A549 (cell line): ENCODE measurements at regions not wholly inside any gene's neighbourhood (a gene's known extent, or its start where the extent isn't known, plus 50 kb on each side); places are given as distances from the start of the nearest gene placed in this dataset.

Experiments used
- ATAC-seq, 2 experiments: fragments of 200-7000 bp in 1 of 2; fragments of >200 bp in 1 of 2; cut with Nextera tagmentation in 1 of 2; cut with Tn5 transposase in 1 of 2; 3 replicates each; pipeline versions ENCODE4 v1.8.0 to v1.9.1; 2018 to 2020; ENCODE audit warnings: mild to moderate bottlenecking in 1 of 2, moderate library complexity in 1 of 2
- CTCF ChIA-PET: fragments of 300-600 bp; sonication (Branson Sonifier 250); formaldehyde crosslinking; extraction: SDS; loops from one replicate; lab custom pipeline; 2021; ENCODE audit warnings: antibody characterized with exemption, inconsistent platforms; lab: Yijun Ruan, JAX
- POLR2A ChIA-PET: fragments of 350-600 bp; formaldehyde crosslinking; extraction: SDS; loops from one replicate; lab custom pipeline; 2021; ENCODE audit warnings: antibody characterized with exemption, inconsistent platforms; lab: Yijun Ruan, JAX
- DNase-seq, 2 experiments: peaks; one replicate each; pipeline versions ENCODE4 v3.0.0 to v3.0.0-alpha.2; 2011 to 2016; ENCODE audit warnings: low read depth in 1 of 2, low spot score in 1 of 2
- FAIRE-seq: peaks from 2 replicates; lab custom pipeline; 2011; peaks lifted over from hg19 to GRCh38; lab: Jason Lieb, UNC
- H3K27ac ChIP-seq, 2 experiments: fragments of >200 bp; sonication (Bioruptor Twin); formaldehyde crosslinking; 3 replicates each; pipeline ENCODE4 v1.5.1; 2016 to 2017
- H3K4me1 ChIP-seq: fragments of >200 bp; sonication (Bioruptor Twin); formaldehyde crosslinking; 3 replicates; pipeline ENCODE4 v1.6.1; 2016
- H3K4me2 ChIP-seq: fragments of >200 bp; sonication (Bioruptor Twin); formaldehyde crosslinking; 3 replicates; pipeline ENCODE4 v1.6.1; 2016
- H3K4me3 ChIP-seq: fragments of >200 bp; sonication (Bioruptor Twin); formaldehyde crosslinking; 3 replicates; pipeline ENCODE4 v1.5.1; 2016
- H3K9me3 ChIP-seq: fragments of >200 bp; sonication (Bioruptor Twin); formaldehyde crosslinking; 3 replicates; pipeline ENCODE4 v1.6.1; 2016
- ATOH8 ChIP-seq: fragments of 250-450 bp; sonication (Bioruptor Pico); IDR thresholded peaks from 2 replicates; pipeline ENCODE4 v1.5.0; 2020; ENCODE audit warnings: low read depth, mild to moderate bottlenecking, moderate library complexity
- CBX2 ChIP-seq: fragments of 200-600 bp; sonication (generic); IDR thresholded peaks from 2 replicates; pipeline ENCODE4 v1.6.1; 2016; ENCODE audit warnings: low read depth, mild to moderate bottlenecking, borderline replicate concordance
- EHF ChIP-seq: fragments of 250-450 bp; sonication (Bioruptor Pico); IDR thresholded peaks from 2 replicates; pipeline ENCODE4 v1.5.0; 2020; ENCODE audit warnings: mild to moderate bottlenecking
- ELK1 ChIP-seq: fragments of 150-350 bp; IDR thresholded peaks from 2 replicates; pipeline ENCODE4 v1.6.1; 2014; ENCODE audit warnings: low read depth, mild to moderate bottlenecking, low read length
- FOSB ChIP-seq: fragments of 250-450 bp; sonication (Bioruptor Pico); IDR thresholded peaks from 2 replicates; pipeline ENCODE4 v1.5.0; 2020; ENCODE audit warnings: mild to moderate bottlenecking, moderate library complexity
- FOSL2 ChIP-seq, 2 experiments: fragments of 450-650 bp in 1 of 2; fragments of >200 bp in 1 of 2; sonication (Bioruptor Twin) in 1 of 2; formaldehyde crosslinking; IDR thresholded peaks; 2 replicates each; pipeline versions ENCODE4 v1.5.0 to v1.6.1; 2016 to 2020; ENCODE audit warnings: mild to moderate bottlenecking in 1 of 2, moderate library complexity in 1 of 2
- HOXA7 ChIP-seq: fragments of 250-450 bp; sonication (Bioruptor Pico); IDR thresholded peaks from 2 replicates; pipeline ENCODE4 v1.5.0; 2020; ENCODE audit warnings: mild to moderate bottlenecking, moderate library complexity
- KDM5A ChIP-seq: fragments of 200-600 bp; sonication (generic); IDR thresholded peaks from 2 replicates; pipeline ENCODE4 v1.6.1; 2016; ENCODE audit warnings: antibody characterized with exemption, mild to moderate bottlenecking
- MAFK ChIP-seq: fragments of 450-650 bp; IDR thresholded peaks from 2 replicates; pipeline ENCODE4 v1.6.1; 2014; ENCODE audit not compliant: partially characterized antibody
- MAZ ChIP-seq: fragments of 150-350 bp; IDR thresholded peaks from 2 replicates; pipeline ENCODE4 v1.6.1; 2014; ENCODE audit warnings: antibody characterized with exemption, low read depth, low read length, borderline replicate concordance
- NFE2L2 ChIP-seq: fragments of 150-350 bp; conservative IDR thresholded peaks from 2 replicates; pipeline ENCODE4 v1.6.1; 2014; ENCODE audit warnings: low read length
- NR3C1 ChIP-seq: fragments of >200 bp; sonication (Bioruptor Twin); formaldehyde crosslinking; IDR thresholded peaks from 3 replicates; pipeline ENCODE4 v1.6.1; 2017
- PHF8 ChIP-seq: fragments of 200-600 bp; sonication (generic); IDR thresholded peaks from 2 replicates; pipeline ENCODE4 v1.6.1; 2016; ENCODE audit warnings: low read depth, mild to moderate bottlenecking, antibody characterized with exemption, moderate library complexity, borderline replicate concordance
- RCOR1 ChIP-seq: fragments of 150-350 bp; IDR thresholded peaks from 2 replicates; pipeline ENCODE4 v1.6.1; 2014; ENCODE audit warnings: antibody characterized with exemption, low read length, low read depth
- RFX5 ChIP-seq: fragments of 450-650 bp; IDR thresholded peaks from 2 replicates; pipeline ENCODE4 v1.7.1; 2014; ENCODE audit warnings: antibody characterized with exemption, mild to moderate bottlenecking, moderate library complexity
- RNF2 ChIP-seq: fragments of 200-600 bp; sonication (generic); IDR thresholded peaks from 2 replicates; pipeline ENCODE4 v1.6.1; 2016; ENCODE audit warnings: low read depth, mild to moderate bottlenecking, antibody characterized with exemption, moderate library complexity, borderline replicate concordance
- SMC3 ChIP-seq: fragments of >200 bp; sonication (Bioruptor Twin); formaldehyde crosslinking; IDR thresholded peaks from 3 replicates; pipeline ENCODE4 v1.6.1; 2018; ENCODE audit warnings: inconsistent platforms
- TP53 ChIP-seq: fragments of 250-450 bp; sonication (Bioruptor Pico); IDR thresholded peaks from 2 replicates; pipeline ENCODE4 v1.5.0; 2021; ENCODE audit warnings: mild to moderate bottlenecking, moderate library complexity
- ZC3H11A ChIP-seq: fragments of 450-650 bp; IDR thresholded peaks from 2 replicates; pipeline ENCODE4 v1.6.1; 2014; ENCODE audit warnings: antibody characterized with exemption, mild to moderate bottlenecking
- ZFP36 ChIP-seq: fragments of 450-650 bp; IDR thresholded peaks from 2 replicates; pipeline ENCODE4 v1.6.1; 2014; ENCODE audit warnings: borderline replicate concordance; ENCODE audit not compliant: partially characterized antibody
- ZSCAN20 ChIP-seq: fragments of 250-450 bp; sonication (Bioruptor Pico); IDR thresholded peaks from 2 replicates; pipeline ENCODE4 v1.8.0; 2022; ENCODE audit warnings: mild to moderate bottlenecking, moderate library complexity
- WGBS: methylation state at CpG from one replicate; pipeline ENCODE4 v1.1.6; 2017; ENCODE audit errors: missing lambda C conversion rate; 5-methylcytosine and 5-hydroxymethylcytosine counted together
- TF ChIP-seq, protein P1 (sequence below): fragments of >200 bp; sonication (Bioruptor Twin); formaldehyde crosslinking; IDR thresholded peaks from 3 replicates; pipeline ENCODE4 v1.6.1; 2016

DNA sequence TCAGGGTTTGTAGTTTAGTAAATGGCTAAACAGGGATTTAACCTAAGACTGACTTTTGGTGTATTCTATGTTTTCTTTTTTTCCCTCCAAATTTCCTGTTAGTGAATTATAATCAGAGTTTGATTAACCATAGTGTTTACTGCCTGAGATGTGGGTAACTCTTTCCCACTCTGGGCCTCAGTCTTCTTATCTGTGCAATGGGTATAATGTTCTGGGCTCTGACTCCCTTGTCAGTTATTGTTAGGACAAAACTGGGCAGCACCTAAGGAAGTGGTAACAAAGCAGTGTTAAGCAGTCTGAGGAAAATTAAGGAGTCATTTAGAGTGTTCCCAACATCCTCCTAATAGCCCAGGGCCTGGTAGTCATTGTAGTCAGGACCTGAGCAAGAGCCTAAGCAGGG, 206.4 kb upstream of the N4BP1 start:
- FAIRE-seq, result no peak
- ChIA-PET POLR2A (no interaction called here), CTCF (no interaction called here)
- no peaks in the 10 kb centered on the region for H3K4me1 ChIP-seq
- DNase-seq, result no peak
- TF ChIP-seq SMC3, result no peak
- no peak for TF ChIP-seq RCOR1
- no peak for TF ChIP-seq EHF (CRISPR knock-in tag)
- no peak for TF ChIP-seq FOSB (CRISPR knock-in tag)
- no peak for TF ChIP-seq ZSCAN20
- TF ChIP-seq FOSL2 (IDR thresholded peaks at IDR 0.05), result no peak
- no peak for TF ChIP-seq FOSL2 (CRISPR knock-in tag; IDR thresholded peaks at IDR 0.05)
- no peak for TF ChIP-seq ELK1
- TF ChIP-seq, protein P1, sequence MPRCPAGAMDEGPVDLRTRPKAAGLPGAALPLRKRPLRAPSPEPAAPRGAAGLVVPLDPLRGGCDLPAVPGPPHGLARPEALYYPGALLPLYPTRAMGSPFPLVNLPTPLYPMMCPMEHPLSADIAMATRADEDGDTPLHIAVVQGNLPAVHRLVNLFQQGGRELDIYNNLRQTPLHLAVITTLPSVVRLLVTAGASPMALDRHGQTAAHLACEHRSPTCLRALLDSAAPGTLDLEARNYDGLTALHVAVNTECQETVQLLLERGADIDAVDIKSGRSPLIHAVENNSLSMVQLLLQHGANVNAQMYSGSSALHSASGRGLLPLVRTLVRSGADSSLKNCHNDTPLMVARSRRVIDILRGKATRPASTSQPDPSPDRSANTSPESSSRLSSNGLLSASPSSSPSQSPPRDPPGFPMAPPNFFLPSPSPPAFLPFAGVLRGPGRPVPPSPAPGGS, result no peak
- TF ChIP-seq PHF8, result no peak
- no peak for TF ChIP-seq RNF2
- no peak for TF ChIP-seq KDM5A
- TF ChIP-seq, all 56 proteins: peak for 0
- no peak for ATAC-seq
- H3K9me3 ChIP-seq, result no peaks in the 10 kb centered on the region
- H3K4me3 ChIP-seq, result no peak overlapping the region
- no peak overlapping the region for H3K27ac ChIP-seq
- H3K4me2 ChIP-seq, result no peak overlapping the region

DNA sequence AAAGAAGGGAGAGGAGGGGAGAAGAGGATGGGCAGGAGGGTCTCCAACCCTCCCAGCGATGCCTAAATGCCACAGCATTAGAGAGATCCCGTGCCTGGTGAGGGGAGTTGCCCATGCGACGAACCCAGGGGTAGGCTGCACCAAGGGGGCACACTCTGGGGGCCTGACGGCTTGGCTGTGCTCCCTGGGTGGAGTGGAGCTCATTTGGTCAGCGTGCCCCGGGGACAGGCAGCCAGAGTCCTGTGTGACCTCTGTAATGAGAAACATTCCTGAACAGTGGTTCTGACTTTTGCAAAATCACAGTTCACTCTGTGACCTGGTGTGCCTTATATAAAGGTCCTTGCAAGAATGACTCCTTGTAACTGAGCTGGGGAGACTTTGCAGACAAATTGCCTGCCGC, 205.0 kb upstream of the N4BP1 start:
- DNase-seq, result no peak
- no peaks in the 10 kb centered on the region for H3K4me1 ChIP-seq
- WGBS, result 4% methylated on average over 8 of the region's 8 CpGs
- POLR2A ChIA-PET, result no interaction called here
- no peak for ATAC-seq
- no peak overlapping the region for H3K4me2 ChIP-seq
- FAIRE-seq, result no peak
- TF ChIP-seq MAFK (no peak), NR3C1 (no peak), RNF2 (no peak), KDM5A (no peak), TP53 (CRISPR knock-in tag) (no peak), RFX5 (no peak), ZSCAN20 (no peak), RCOR1 (no peak), HOXA7 (no peak), ATOH8 (no peak), NFE2L2 (no peak), MAZ (no peak)
- H3K9me3 ChIP-seq, result no peaks in the 10 kb centered on the region
- no peak overlapping the region for H3K27ac ChIP-seq
- CTCF ChIA-PET, result no interaction called here
- no peak overlapping the region for H3K4me3 ChIP-seq

DNA sequence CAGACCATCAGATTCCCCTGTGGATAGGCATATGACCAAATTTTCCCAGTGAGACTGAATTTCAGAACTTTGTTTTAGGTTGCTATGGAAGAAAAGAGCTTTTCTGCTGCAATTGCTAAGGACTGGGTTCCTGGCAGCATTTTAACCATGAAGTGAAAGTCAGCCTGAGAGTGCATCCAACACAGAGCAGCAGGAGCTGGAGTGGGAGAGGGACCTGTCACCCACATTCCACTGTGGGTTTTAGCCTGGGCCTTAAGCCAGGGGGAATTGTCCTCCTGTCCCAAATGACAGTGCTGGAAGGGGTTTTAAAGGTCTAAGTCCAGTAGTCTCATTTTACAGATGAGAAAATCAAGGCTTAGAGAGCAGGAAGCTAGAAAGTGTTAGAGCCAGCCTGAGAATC, 203.5 kb upstream of the N4BP1 start:
- ATAC-seq (no peak), FAIRE-seq (no peak), DNase-seq (no peak)
- no peaks in the 10 kb centered on the region for H3K9me3 ChIP-seq
- no peak overlapping the region for H3K27ac ChIP-seq
- H3K4me2 ChIP-seq, result no peak overlapping the region
- H3K4me1 ChIP-seq, result no peaks in the 10 kb centered on the region
- TF ChIP-seq CBX2, result no peak
- TF ChIP-seq RFX5, result no peak
- no peak for TF ChIP-seq HOXA7
- no peak for TF ChIP-seq ZC3H11A
- no peak for TF ChIP-seq ZFP36
- TF ChIP-seq PHF8, result no peak
- H3K4me3 ChIP-seq, result no peak overlapping the region
- ChIA-PET POLR2A (no interaction called here), CTCF (no interaction called here)
